Spleen (tissue), 11 donors: ENCODE measurements at regions not wholly inside any gene's neighbourhood (a gene's known extent, or its start where the extent isn't known, plus 50 kb on each side); places are given as distances from the start of the nearest gene placed in this dataset.

Source experiments
- DNase-seq: peaks from one replicate; pipeline ENCODE4 v3.0.0-alpha.2; 2020
- H3K27ac ChIP-seq, 8 donors: fragments of 200-600 bp; sonication (generic) in 7 of 8; 1 replicate in 4 of 8; 2 replicates in 4 of 8; pipeline versions ENCODE4 v1.5.0 to v1.8.0; 2016 to 2021; ENCODE audit warnings: inconsistent platforms in 4 of 8, mild to moderate bottlenecking in 4 of 8, moderate library complexity in 1 of 8
- H3K27me3 ChIP-seq, 7 donors: fragments of 200-600 bp; sonication (generic) in 6 of 7; replicated peaks in 1 of 7; 1 replicate in 4 of 7; 2 replicates in 3 of 7; pipeline versions ENCODE4 v1.5.0 to v1.8.0; 2016 to 2021; ENCODE audit warnings: inconsistent platforms in 3 of 7, mild to moderate bottlenecking in 1 of 7
- H3K36me3 ChIP-seq, 6 donors: fragments of 200-600 bp; sonication (generic) in 5 of 6; 1 replicate in 4 of 6; 2 replicates in 2 of 6; pipeline versions ENCODE4 v1.5.0 to v1.8.0; 2016 to 2021; ENCODE audit warnings: inconsistent platforms in 2 of 6
- H3K4me1 ChIP-seq, 6 donors: fragments of 200-600 bp; sonication (generic) in 5 of 6; 1 replicate in 3 of 6; 2 replicates in 3 of 6; pipeline versions ENCODE4 v1.5.0 to v1.8.0; 2016 to 2021; ENCODE audit warnings: inconsistent platforms in 3 of 6
- H3K4me3 ChIP-seq, 8 donors: fragments of 200-600 bp; sonication (generic) in 7 of 8; 1 replicate in 4 of 8; 2 replicates in 4 of 8; pipeline versions ENCODE4 v1.5.0 to v1.8.0; 2016 to 2021; ENCODE audit warnings: inconsistent platforms in 4 of 8, mild to moderate bottlenecking in 4 of 8, moderate library complexity in 2 of 8
- H3K9me3 ChIP-seq, 8 donors: fragments of 200-600 bp; sonication (generic) in 7 of 8; 1 replicate in 4 of 8; 2 replicates in 4 of 8; pipeline versions ENCODE4 v1.5.0 to v1.8.0; 2016 to 2021; ENCODE audit warnings: inconsistent platforms in 4 of 8
- POLR2A ChIP-seq, 3 donors: fragments of 450-650 bp; IDR thresholded peaks; one replicate each; pipeline ENCODE4 v1.5.1; 2017; ENCODE audit warnings: antibody characterized with exemption in 3 of 3, mild to moderate bottlenecking in 1 of 3
- POLR2AphosphoS5 ChIP-seq, 3 donors: sonication (generic); formaldehyde crosslinking; IDR thresholded peaks; one replicate each; pipeline ENCODE4 v1.5.1; 2017; ENCODE audit warnings: antibody characterized with exemption in 3 of 3
- WGBS, 5 donors: extraction: QIAGEN DNeasy Blood & Tissue Kit in 3 of 5; methylation state at CpG; one replicate each; pipeline versions ENCODE4 v1.1.5 to v1.1.7; 2013 to 2018; 5-methylcytosine and 5-hydroxymethylcytosine counted together
- intact Hi-C: fragments of 100-400 bp; cut with DNase I; formaldehyde crosslinking; loops from one replicate; pipeline ENCODE4 v1.15.0; 2023; ENCODE audit warnings: low total_unique reads
- TF ChIP-seq, protein P1 (sequence below), 11 experiments: fragments of 200-600 bp in 7 of 11; fragments of 450-650 bp in 4 of 11; sonication (generic) in 4 of 11; IDR thresholded peaks in 8 of 11; conservative IDR thresholded peaks in 3 of 11; 1 replicate in 7 of 11; 2 replicates in 4 of 11; pipeline versions ENCODE4 v1.4.0 to v1.8.0; 2016 to 2021; ENCODE audit warnings: antibody characterized with exemption in 11 of 11, inconsistent platforms in 4 of 11, mild to moderate bottlenecking in 1 of 11
- donor health status: healthy with polysubstance abuse.
- donor health status: DM: no; HTN: no; CAD: no; lungs with moderate emphysema.
- donor health status: DM: no; HTN: no; CAD: no.
- donor health status: Bipolar disorder and iron deficiency.
- donor health status: healthy.
- donor health status: DM: no; HTN: no; CAD: no.
- donor health status: DM: yes; HTN: yes; CAD: no.

DNA sequence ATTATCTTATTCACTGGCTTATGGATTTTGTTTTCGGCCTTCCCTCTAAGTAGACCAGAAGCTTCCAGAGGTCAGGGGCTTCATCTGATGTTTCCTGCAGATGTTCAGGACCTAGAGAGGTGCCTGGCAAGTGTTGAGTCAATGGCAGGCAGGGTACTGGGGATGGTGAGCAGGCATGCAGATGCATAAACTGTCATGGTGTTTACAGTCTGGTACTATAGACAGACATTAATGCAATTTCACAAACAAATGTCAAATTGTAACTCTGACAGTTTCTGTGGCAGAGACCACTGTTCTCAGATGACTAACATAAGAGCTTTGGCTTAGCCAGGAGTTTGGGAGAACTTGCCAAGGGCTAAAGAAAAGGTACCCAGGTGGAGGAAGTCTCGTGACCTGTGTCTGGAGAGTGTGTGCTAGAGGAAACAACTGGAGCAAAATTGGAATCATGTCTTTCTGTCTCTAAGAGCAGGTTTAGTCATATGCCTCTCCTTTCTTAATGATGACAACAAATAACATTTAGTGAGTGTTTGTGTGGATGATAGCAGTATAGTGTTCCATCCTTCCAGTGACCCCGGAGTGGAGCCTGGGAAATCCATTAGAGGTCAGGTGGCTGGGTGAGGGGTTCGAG lies 53.7 kb upstream of the TRAK1 start:
- H3K27me3 ChIP-seq: no peaks in the 10 kb centered on the region
- H3K9me3 ChIP-seq: no peaks in the 10 kb centered on the region
- peaks cover 0 to 26% (median 10%) of the 10 kb centered on the region in 6 donors for H3K36me3 ChIP-seq
- TF ChIP-seq POLR2AphosphoS5 (IDR thresholded peaks at IDR 0.05): no peak
- TF ChIP-seq, protein P1, sequence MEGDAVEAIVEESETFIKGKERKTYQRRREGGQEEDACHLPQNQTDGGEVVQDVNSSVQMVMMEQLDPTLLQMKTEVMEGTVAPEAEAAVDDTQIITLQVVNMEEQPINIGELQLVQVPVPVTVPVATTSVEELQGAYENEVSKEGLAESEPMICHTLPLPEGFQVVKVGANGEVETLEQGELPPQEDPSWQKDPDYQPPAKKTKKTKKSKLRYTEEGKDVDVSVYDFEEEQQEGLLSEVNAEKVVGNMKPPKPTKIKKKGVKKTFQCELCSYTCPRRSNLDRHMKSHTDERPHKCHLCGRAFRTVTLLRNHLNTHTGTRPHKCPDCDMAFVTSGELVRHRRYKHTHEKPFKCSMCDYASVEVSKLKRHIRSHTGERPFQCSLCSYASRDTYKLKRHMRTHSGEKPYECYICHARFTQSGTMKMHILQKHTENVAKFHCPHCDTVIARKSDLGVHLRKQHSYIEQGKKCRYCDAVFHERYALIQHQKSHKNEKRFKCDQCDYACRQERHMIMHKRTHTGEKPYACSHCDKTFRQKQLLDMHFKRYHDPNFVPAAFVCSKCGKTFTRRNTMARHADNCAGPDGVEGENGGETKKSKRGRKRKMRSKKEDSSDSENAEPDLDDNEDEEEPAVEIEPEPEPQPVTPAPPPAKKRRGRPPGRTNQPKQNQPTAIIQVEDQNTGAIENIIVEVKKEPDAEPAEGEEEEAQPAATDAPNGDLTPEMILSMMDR (IDR thresholded peaks at IDR 0.05 in 8 of 11, conservative IDR thresholded peaks at IDR 0.05 in 3 of 11): no peak
- no peak for TF ChIP-seq POLR2A (IDR thresholded peaks at IDR 0.05)
- DNase-seq: no peak
- no peak overlapping the region for H3K4me3 ChIP-seq
- 88 to 93% (median 91%) methylated on average over 4 of the region's 4 CpGs for WGBS, 5 donors
- H3K4me1 ChIP-seq: peaks cover 27 to 95% (median 59%) of the 10 kb centered on the region in 6 donors
- H3K27ac ChIP-seq: peak overlapping the region in 5 of 8 donors; percentile 11 to 71 (median 55)
- intact Hi-C loops: no loop called here

DNA sequence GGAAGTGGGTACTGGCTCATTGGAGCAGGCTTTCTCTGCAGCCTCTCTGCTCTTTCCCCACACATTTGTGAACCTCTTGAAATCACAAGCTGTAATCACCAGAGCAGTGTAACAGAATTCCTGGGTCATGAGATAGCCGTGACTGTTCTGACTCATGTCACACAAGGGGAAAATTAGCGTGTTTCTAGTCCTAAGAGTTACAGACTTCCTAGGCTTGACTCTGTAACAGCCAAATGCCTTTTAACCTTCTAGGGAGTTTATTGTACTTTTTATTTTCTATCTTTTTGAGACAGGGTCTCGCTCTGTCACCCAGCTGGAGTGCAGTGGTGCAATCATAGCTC lies 54.7 kb upstream of the TRAK1 start:
- Histone ChIP-seq H3K27me3 (no peaks in the 10 kb centered on the region), H3K4me1 (peaks cover 34 to 95% (median 59%) of the 10 kb centered on the region in 6 donors), H3K27ac (peak overlapping the region in 6 of 8 donors; percentile 40 to 71 (median 54)), H3K36me3 (peaks cover 0 to 26% (median 10%) of the 10 kb centered on the region in 6 donors), H3K4me3 (no peak overlapping the region), H3K9me3 (no peaks in the 10 kb centered on the region)
- intact Hi-C loops: no loop called here
- TF ChIP-seq POLR2A (IDR thresholded peaks at IDR 0.05) (no peak), POLR2AphosphoS5 (IDR thresholded peaks at IDR 0.05) (peak in 1 of 3 donors; percentile 42)
- WGBS, 5 donors: 51 to 66% (median 59%) methylated on average over 3 of the region's 3 CpGs
- no peak for DNase-seq

DNA sequence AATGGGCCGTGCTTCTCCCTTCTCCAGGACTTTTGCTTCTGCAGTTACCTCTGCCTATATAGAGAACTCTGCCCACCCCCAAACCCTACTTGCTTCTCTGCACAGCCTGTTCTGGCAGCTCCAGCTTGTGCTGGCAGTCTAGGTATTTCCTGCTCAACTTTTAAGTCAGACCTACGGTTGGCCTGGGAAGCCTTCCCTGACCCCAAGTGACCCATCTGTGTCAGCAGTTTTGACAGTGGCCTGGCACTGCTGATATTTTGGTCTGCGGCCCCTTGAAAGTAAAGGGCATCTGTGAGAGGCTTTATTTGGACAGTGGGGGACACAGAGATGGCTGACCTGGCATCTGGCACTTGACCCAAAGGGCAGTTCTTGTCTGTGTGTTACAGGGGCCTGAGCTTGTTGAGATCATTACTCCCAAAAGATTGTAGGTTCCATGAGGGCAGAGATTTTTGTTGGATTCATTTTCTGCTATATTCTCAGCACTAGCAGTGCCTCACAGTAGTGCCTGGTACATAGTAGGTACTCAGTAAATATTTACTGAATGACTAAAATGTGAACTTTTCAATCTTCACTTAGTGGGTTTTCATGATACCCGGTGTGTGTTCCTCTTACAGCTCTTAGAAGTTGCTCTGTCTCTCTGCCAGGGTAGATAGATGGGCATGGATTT lies 55.2 kb upstream of the TRAK1 start:
- intact Hi-C loops: no loop called here
- peaks cover 0 to 26% (median 10%) of the 10 kb centered on the region in 6 donors for H3K36me3 ChIP-seq
- H3K27ac ChIP-seq: peak overlapping the region in 6 of 8 donors; percentile 40 to 71 (median 54)
- H3K4me1 ChIP-seq: peaks cover 35 to 95% (median 60%) of the 10 kb centered on the region in 6 donors
- 51 to 61% (median 55%) methylated on average over 4 of the region's 4 CpGs for WGBS, 5 donors
- H3K4me3 ChIP-seq: no peak overlapping the region
- H3K27me3 ChIP-seq: no peaks in the 10 kb centered on the region
- TF ChIP-seq POLR2A (IDR thresholded peaks at IDR 0.05) (no peak), POLR2AphosphoS5 (IDR thresholded peaks at IDR 0.05) (peak in 2 of 3 donors; percentile 13 to 23)
- no peak for DNase-seq
- no peaks in the 10 kb centered on the region for H3K9me3 ChIP-seq

DNA sequence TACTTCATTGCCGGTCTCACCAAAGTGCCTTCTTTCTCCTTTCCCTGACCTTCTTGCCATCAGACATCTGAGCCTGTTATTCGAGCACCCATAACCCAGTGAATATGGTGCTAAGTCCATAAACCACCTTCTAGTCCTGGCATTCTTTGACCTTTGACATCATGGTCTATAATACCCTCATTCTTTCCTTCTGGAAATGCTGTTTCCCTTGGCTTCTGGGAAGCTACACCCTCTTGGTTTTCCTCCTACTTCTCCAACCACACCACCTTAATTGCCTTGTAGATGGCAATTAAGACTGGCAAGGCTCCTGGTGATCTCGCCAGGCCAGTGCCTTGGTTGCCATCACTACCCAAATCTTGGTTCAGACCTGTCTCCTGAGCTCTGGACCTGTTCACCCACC lies 56.1 kb upstream of the TRAK1 start:
- TF ChIP-seq POLR2AphosphoS5 (IDR thresholded peaks at IDR 0.05) (no peak), POLR2A (IDR thresholded peaks at IDR 0.05) (no peak)
- intact Hi-C loops: no loop called here
- H3K27ac ChIP-seq: peak overlapping the region in 4 of 8 donors; percentile 40 to 71 (median 54)
- DNase-seq: no peak
- H3K9me3 ChIP-seq: no peaks in the 10 kb centered on the region
- H3K27me3 ChIP-seq: no peaks in the 10 kb centered on the region
- 91 to 99% (median 93%) methylated on average over 3 of the region's 3 CpGs for WGBS, 5 donors
- peaks cover 0 to 26% (median 10%) of the 10 kb centered on the region in 6 donors for H3K36me3 ChIP-seq
- peaks cover 35 to 92% (median 57%) of the 10 kb centered on the region in 6 donors for H3K4me1 ChIP-seq
- H3K4me3 ChIP-seq: no peak overlapping the region

DNA sequence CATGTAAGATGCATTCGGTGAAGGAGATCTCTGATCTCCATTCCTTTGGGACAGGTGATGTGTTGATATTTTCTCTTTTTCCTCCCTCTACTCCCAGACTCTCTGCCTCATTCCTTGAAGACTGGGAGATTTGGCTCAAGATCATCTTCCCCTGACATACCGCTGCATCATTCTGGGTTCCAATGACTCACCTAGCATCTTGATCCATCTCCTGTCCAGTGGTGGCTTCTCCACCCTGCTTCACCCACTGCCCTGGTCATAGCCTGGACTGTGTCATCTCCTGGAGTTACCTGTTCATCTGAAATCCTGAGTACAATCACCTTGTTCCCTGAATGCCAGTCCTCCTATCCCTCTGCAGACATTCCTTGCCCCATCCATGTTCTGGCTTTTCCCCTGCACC lies 57.4 kb upstream of the TRAK1 start:
- Histone ChIP-seq H3K27me3 (no peaks in the 10 kb centered on the region), H3K36me3 (peaks cover 0 to 26% (median 10%) of the 10 kb centered on the region in 6 donors), H3K9me3 (no peaks in the 10 kb centered on the region), H3K4me3 (no peak overlapping the region), H3K27ac (peak overlapping the region in 6 of 8 donors; percentile 32 to 71 (median 54)), H3K4me1 (peaks cover 35 to 85% (median 57%) of the 10 kb centered on the region in 6 donors)
- intact Hi-C loops: no loop called here
- WGBS, 5 donors: 91 to 100% (median 96%) methylated on average over 2 of the region's 2 CpGs
- no peak for DNase-seq
- TF ChIP-seq POLR2AphosphoS5 (IDR thresholded peaks at IDR 0.05) (no peak), POLR2A (IDR thresholded peaks at IDR 0.05) (no peak)
- TF ChIP-seq, protein P1 (IDR thresholded peaks at IDR 0.05 in 8 of 11, conservative IDR thresholded peaks at IDR 0.05 in 3 of 11): no peak
